Mononuclear cell (primary cell): ENCODE measurements at regions not wholly inside any gene's neighbourhood (a gene's known extent, or its start where the extent isn't known, plus 50 kb on each side); places are given as distances from the start of the nearest gene placed in this dataset.
"Not testable (repeated sequence)": the region's sequence is repeated elsewhere in the genome, so short reads cannot be mapped to it uniquely, and the experiment has no call there.

Source experiments
- H3K27me3 ChIP-seq: 2 replicates; pipeline ENCODE4 v1.6.0; 2011; ENCODE audit warnings: low read length, control low read depth; ENCODE audit not compliant: insufficient read depth
- H3K4me1 ChIP-seq: 2 replicates; pipeline ENCODE4 v1.5.1; 2011; ENCODE audit warnings: mild to moderate bottlenecking, low read length, control low read depth; ENCODE audit not compliant: insufficient read depth
- H3K4me3 ChIP-seq: 2 replicates; pipeline ENCODE4 v1.5.1; 2011; ENCODE audit warnings: mild to moderate bottlenecking, low read length, moderate library complexity
- H3K9me3 ChIP-seq: 2 replicates; pipeline ENCODE4 v1.5.1; 2011; ENCODE audit warnings: low read depth, mild to moderate bottlenecking, control low read depth, low read length

DNA sequence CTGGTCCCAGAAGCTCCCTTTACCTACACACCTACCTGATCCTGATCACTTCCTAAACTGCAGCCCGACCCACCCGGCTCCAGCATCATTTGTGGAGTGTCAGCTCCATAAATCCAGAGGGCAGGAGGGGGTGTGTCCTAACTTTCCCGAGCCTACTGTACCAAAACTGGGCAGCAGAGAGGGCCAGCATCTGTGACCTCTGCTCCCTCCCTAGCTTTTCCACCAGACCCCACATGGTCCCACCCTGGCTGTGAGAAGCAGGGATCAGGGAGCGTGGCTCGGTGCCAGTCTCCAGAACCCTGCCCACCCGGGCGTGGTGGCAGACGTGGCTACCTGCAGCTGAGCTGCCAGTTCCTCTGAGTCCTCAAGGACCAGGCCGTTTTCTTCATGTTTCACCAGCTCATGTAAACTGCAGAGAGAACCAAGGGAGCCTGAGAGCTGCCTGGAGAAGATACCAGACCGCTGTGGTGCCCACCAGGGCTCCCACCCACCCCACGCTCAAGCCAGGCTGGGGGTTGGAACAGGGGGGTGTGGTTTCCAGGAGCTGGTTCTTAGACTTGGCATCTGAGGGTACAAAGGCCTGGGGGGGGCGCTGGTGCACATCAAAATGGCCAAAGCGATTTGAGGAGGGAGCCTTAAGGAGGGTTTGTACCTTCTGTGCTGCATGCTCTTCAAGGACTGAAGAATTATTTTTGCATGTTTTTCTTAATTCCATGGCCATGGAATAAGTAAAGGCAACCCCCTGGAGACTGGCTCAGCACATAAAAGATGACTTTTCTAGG lies 76.7 kb upstream of the DRD5 start:
- H3K4me3 ChIP-seq: no peak overlapping the region
- H3K27me3 ChIP-seq: no peaks in the 10 kb centered on the region
- H3K9me3 ChIP-seq: no peaks in the 10 kb centered on the region
- no peaks in the 10 kb centered on the region for H3K4me1 ChIP-seq

GRCh38 chr4:9707281-9707680 lies 74.2 kb upstream of the DRD5 start:
- H3K27me3 ChIP-seq, H3K9me3 ChIP-seq, H3K4me1 ChIP-seq, H3K4me3 ChIP-seq: not testable (repeated sequence)

DNA sequence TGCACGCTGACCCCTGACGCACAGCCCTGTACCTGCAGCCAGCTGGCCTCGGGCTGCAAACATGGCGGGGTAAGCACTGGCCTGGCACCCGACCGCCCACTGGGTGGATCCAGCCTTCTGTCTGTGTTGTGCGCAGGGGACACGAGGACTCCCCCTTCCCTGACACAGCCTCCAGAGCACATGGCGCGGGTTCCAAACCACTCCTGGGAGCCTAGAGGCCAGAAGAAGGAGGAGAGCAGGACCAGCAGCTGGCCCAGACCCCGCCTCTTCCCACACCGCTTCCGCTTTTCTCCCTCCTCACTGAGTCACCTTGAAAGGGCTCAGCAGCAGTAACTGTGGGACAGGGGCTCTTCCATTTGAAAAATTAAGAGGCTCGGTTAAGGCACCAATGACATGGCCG lies 73.5 kb upstream of the DRD5 start:
- H3K4me3 ChIP-seq, H3K27me3 ChIP-seq, H3K9me3 ChIP-seq, H3K4me1 ChIP-seq: not testable (repeated sequence)

- Histone ChIP-seq H3K27me3 (no peaks in the 10 kb centered on the region), H3K4me3 (no peak overlapping the region), H3K4me1 (no peaks in the 10 kb centered on the region), H3K9me3 (no peaks in the 10 kb centered on the region)
These were observed 71.7 kb upstream of the DRD5 start for GRCh38 chr4:9709724-9710123.

DNA sequence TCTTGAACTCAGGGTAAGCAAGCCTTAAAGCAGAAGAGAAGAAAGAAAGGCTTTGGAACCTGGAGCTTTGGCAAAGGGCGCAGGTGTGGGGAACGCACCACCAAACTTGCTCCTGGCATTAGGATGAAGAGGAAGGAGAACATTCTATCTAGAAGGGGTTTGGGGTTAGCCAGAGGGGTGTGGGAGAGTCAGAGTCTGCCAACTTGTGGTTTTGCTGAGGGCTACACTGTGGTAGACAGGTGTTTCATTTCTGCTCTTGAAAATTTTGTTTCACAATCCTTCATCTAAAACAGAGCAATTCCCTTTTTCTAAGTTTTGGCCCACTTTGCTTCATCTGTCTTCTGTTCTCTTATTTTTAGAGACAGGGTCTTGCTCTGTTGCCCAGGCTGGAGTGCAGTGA lies 66.2 kb upstream of the DRD5 start:
- not testable (repeated sequence) for H3K27me3 ChIP-seq, H3K4me1 ChIP-seq, H3K4me3 ChIP-seq, H3K9me3 ChIP-seq

DNA sequence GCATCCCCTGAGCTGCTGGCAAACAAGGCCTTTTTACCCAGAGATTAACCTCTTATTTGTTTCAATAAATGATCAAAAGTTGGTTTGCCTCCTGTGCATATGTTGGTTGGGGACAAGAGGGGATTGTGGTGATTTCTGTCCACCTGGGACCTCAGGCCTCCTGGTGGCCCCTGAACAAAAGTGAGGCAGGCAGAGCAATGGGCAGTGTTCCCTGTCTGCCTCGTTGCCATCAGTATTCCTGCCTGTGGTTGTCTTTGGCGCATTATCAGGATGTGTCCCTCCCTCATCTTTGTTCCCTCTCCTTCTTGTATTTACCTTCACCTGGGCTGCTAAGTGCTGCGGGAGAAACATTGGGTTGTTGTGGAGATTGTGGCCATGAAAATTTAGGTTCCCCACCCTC lies 65.3 kb upstream of the DRD5 start:
- H3K4me1 ChIP-seq: no peaks in the 10 kb centered on the region
- no peak overlapping the region for H3K4me3 ChIP-seq
- H3K9me3 ChIP-seq: no peaks in the 10 kb centered on the region
- no peaks in the 10 kb centered on the region for H3K27me3 ChIP-seq

DNA sequence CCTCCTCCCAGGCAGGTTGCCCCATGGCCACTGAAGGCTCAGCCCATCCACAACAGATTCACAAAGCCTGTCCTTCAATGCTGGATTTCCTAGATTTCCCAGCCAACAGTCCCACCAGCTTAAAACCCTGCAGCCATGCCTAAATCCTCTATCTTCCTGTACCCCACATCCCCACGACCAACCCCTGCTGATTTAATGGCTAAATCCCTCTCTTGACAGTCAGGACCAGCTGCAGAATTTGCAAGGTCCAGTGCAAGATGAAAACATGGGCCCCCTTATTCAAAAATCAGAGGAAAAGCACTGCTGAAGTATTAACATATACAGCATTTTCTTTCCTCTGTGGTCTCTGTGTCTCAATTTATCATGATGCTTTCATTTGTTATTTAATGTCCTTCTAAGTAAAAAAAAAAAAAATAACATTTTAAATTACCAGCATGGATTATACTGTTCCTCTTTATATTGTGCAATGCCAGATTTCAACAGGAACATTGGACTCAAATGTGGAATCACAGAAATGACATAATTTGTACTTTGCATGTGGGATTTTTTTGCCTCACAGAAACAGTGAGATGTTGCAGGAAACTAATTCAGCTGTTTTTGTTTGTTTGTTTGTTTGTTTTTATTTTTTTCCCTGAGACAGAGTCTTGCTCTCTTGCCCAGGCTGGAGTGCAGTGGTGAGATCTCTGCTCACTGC lies 63.0 kb upstream of the DRD5 start:
- H3K4me1 ChIP-seq, H3K4me3 ChIP-seq, H3K27me3 ChIP-seq, H3K9me3 ChIP-seq: not testable (repeated sequence)

GRCh38 chr4:9722131-9722530 lies 59.3 kb upstream of the DRD5 start:
- H3K27me3 ChIP-seq, H3K4me1 ChIP-seq, H3K4me3 ChIP-seq, H3K9me3 ChIP-seq: not testable (repeated sequence)
